HG02642 (cell line): ENCODE measurements at regions not wholly inside any gene's neighbourhood (a gene's known extent, or its start where the extent isn't known, plus 50 kb on each side); places are given as distances from the start of the nearest gene placed in this dataset.

ENCODE experiments used
- ATAC-seq: cut with Tn5 transposase; IDR thresholded peaks from one replicate; pipeline ENCODE4 v1.9.1; 2021; ENCODE audit warnings: mild to moderate bottlenecking; ENCODE audit not compliant: unreplicated experiment, poor library complexity

DNA sequence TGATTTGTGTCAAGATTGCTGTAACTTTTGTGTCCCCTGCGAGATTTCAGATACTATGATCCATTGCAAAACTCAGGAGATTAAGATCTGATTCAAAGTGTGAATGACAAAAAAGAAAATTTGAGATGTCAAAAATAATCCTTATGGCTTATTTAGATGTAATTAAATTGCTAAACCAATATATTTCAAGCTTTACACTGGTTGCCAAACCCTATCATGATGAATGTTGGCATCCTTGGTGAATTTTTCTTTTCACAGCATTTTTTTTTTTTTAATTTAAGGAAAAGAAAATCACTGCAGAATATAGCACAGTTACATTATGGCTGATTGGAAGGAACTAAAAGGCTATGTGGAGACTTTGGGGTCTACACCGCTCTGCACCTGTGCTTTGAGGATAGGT, 133.5 kb upstream of the PITRM1 start:
- ATAC-seq: no peak

DNA sequence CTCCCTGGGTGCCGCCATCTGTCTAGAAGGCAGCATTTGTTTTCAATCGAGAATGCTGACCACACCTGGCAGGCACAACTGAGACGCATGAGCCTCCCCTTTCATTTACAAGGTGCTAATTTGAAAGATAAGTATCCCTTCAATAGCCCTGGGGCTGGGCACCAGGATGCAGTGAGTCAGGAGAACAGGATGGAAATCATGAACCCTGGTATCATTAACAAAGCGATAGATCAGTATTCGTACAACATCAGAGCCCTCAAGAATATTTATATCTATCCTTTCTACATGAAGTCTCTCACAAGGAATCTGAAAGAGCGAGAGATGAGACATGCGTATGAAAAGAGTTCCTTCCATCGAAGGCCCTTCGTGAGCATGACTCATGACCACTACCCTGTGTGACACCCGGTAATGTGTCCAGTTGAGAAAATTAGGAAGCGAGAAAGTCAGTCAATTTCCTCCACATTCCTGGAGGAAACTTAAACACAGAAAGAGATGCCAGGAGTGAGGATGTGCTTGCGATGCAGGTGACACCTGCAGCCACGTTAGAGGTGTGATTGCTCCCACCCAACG, 123.1 kb upstream of the PITRM1 start:
- ATAC-seq: no peak

DNA sequence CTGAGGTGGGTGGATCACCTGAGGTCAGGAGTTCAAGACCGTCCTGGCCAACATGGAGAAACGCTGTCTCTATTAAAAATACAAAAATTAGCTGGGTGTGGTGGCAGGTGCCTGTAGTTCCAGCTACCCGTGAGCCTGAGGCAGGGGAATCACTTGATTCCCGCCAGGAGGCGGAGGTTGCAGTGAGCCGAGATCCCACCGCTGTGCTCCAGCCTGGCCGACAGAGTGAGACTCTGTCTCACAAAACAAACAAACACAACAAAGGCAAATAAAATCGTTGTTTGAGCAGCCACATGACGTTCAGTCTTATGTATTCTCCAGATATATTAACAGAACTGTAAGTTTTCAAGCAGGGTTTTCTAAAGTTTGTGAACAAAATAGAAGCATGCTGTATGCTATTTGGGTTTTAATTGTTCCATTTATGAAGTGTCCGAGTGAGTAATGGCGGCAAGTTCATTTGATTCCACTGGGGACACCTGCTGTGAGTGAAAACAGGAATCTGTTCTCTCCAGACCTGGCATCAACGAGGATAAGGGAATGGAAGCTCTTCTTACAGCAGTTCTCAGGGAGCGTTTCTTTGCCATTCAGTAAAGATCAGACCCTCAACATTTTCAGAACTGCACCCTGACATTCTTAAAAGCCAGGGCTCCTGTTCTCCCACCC, 122.5 kb upstream of the PITRM1 start:
- ATAC-seq: no peak

GRCh38 chr10:3293581-3294431, 121.2 kb upstream of the PITRM1 start:
- no peak for ATAC-seq

- no peak for ATAC-seq
These were observed 120.1 kb upstream of the PITRM1 start for GRCh38 chr10:3292636-3293035.

GRCh38 chr10:3290550-3290949, 118.0 kb upstream of the PITRM1 start:
- ATAC-seq: no peak

DNA sequence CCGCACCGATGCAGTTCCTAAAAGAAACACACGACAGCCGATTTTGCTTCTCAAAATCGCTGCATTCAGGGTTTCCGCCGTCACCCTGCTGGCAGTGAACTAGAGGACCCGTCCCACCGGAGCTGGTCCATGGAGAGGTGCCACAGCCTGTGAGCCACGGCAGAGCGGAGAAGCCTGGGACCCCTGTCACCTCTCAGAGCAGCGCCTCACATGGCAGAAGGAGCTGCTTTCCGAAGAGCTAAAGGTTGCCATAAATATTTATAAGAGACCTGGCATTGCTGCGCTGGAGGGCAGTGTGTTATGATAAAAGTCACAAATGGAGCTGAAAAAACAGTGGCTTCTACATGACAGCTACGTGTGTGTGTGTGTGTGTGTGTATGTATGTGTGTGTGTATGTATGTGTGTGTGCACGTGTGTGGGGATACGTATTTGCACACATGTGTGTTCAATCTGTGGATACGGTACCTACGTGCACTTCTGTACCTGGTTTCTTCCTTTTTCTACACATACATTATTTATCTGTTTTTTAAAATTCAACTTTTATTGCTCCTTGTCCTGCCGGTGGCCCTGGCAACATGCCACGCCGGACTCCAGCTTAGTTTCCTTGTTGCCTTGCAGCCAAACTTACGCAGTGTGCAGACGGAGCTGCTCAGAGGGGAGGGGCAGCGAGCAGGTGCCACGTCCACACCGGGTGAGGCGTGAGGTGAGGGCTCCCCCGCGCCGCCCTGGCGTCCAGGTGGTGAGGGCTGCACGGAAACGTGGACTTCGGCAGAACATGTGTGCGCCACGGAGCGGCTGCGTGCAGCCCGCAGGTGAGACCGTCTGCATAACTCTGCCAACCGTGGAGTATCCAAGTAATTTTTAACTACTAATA, 115.2 kb upstream of the PITRM1 start:
- no peak for ATAC-seq

DNA sequence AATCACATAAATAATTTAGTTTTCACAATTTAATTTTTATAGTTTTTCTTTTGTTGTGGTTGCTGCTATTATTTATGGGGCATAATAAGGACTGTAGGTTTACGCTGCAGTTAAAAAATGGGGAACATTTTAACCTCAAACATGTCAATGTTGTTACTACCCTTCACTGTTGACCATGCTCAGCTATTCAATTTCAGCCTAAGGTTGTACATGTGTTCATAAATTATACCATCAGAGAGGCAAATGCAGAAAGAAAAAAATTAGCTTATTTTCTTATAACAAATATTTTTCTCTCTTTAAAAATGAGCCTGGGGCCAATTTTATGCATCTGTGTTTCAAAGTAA, 110.1 kb upstream of the PITRM1 start:
- ATAC-seq: no peak

DNA sequence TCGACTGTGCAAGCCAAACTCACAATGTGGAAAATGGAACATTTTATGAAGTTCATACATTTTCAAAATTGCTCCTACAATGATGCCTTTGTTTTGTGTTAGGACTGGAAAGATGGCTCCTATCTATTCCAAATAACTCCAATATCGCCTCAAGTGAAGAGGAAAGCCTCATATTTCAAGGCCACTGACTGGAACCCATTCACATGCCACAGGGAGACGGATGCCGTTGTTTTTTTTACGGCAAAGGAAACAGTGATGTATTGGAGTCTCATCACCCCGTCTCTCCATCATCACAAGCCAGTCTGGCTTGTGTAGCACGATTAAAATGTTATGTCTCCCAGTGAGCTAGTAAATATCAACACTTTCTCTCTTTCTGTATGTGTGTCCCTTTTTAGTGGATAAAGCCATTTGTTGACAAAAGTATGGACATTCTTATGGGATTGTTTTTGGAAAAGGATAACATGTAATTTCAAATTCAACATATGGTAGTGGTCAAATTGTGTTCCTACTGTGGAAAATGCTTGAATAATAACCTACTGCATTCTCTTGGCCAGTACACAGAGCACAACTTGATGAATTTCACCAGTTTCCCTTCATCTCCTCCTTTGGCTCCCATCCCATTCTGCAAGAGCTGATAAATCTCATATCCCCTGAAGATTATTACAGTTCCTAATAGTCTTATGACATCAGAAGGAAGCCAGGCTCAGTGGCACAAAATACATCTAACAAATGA, 109.5 kb upstream of the PITRM1 start:
- ATAC-seq: no peak

DNA sequence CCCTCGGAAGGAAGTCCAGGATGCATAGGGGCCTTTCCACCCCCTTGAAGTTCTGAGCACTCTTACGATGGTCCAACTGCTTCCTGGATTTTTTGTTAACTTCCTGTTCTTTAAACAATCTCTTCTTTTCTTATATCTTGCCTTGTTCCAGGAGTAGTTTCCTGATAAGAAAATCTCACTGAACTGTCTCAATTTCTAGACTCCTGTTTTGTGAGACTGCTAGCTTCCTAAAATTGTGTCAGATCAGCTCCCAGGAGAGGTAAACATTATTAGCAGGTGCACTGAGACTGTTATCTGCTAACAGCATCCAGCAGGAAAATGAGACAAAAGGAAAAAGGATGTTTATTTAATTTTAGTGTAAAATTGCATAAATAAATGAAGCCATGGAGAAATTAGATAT, 106.2 kb upstream of the PITRM1 start:
- no peak for ATAC-seq

- ATAC-seq: no peak
These were observed 105.0 kb upstream of the PITRM1 start for GRCh38 chr10:3277566-3277965.

GRCh38 chr10:3274414-3274813, 101.8 kb upstream of the PITRM1 start:
- no peak for ATAC-seq

GRCh38 chr10:3273966-3274365, 101.4 kb upstream of the PITRM1 start:
- ATAC-seq: no peak

DNA sequence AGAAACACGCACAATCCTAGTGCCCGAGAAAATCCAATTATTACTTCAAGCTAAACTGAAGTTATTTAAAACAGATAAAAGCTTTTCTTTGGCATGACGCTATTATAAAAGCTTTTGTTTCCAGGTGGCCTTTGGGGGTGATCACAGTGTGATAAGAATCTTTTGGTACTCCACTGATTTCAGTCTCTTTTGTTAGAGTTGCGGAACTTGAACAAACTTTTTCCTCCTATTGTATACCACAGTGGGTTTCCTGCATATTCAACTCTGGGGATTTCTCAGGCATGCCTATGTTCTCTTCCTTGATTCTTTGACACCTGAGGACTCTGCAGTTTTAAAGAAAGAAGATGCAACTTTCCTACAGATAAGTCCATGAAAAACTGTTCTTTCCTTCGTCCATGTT, 99.7 kb upstream of the PITRM1 start:
- ATAC-seq: no peak

GRCh38 chr10:3271354-3272115, 99.0 kb upstream of the PITRM1 start:
- no peak for ATAC-seq

GRCh38 chr10:3270577-3271316, 98.2 kb upstream of the PITRM1 start:
- ATAC-seq: no peak

DNA sequence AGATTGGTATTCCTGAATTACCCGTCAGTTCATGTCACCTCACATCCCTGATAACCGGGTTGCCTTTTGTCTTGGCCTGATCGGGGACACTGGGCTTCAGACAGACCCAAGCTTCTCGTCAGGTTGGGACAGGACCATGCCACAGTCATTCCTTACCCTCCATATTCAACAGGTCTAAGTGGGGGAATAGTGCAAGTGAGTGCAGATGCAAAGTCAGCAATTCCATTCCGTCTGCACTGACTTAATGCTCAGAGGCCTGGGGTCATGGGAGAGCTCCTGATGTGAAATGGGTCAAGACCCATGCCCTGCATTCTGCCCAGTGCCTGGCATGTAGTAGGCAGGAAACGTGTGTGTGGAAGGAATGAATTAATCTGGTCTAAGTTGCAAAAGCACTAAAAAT, 95.4 kb upstream of the PITRM1 start:
- no peak for ATAC-seq

DNA sequence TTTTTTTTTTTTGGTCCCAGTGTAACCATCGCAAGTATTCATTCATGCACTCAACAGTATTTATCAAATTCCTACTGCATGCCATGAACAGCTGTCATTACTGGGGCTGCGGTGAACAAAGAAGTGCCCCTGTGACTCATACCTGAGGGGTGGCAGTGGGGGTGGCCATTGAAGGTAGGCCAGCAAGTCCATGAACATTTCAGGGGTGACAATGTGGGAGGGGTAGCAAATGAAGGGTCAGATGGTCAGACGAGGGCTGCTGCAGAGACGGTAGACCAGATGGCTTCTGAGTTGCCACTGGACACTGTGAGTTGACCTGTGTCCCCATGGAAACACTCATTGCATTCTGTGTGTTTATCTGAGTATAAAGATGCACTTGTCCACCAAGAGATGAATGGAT, 92.5 kb upstream of the PITRM1 start:
- no peak for ATAC-seq
